RKO (cell line): ENCODE measurements at regions not wholly inside any gene's neighbourhood (a gene's known extent, or its start where the extent isn't known, plus 50 kb on each side); places are given as distances from the start of the nearest gene placed in this dataset.
"Not testable (repeated sequence)": the region's sequence is repeated elsewhere in the genome, so short reads cannot be mapped to it uniquely, and the experiment has no call there.

Source experiments
- DNase-seq: peaks from one replicate; pipeline ENCODE4 v3.0.0-alpha.2; 2016; ENCODE audit warnings: low spot score

DNA sequence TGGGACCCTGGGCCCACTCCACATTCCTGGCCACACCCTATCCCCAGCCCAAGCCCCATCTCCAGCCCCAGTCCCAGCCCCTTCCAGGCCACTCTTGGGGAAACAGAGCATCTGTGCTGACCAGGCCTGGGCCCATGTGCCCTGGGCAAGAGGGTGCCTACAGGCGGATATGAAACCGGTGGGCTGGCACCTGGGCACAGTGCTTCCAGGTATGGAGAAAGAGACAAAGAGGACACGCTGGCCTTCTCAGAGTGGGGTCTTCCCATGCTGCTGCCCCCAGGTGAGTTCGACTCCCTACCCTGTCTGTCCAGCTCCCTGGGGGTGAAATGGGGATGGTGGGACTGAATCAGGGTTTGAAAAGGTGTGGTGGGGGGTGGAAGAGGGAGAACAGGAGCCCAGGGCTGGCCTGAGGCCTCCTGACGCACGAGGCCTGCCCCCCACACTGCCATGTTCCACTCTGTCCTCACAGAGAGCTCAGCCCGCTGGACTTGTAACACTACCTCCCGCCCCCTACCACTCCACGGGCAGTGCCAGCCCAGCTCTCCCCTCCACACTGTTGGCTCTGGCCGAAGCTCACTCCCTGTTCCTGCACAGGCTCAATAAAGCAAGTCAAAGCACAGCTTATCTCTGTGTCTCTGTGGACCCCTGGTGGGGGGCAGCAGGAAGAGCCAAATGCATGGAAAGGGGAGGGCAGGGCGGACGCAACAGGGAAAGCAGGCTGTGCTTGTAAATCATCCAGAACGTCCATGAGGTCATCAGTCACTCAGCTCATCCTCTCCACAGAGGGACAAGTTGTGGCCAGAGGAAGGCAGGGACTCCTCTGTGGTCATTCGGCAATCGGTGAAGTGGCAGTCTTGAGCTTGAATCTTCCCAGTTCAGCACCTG is 71.1 kb upstream of the TMEM97 start:
- DNase-seq, result peak; percentile 7

DNA sequence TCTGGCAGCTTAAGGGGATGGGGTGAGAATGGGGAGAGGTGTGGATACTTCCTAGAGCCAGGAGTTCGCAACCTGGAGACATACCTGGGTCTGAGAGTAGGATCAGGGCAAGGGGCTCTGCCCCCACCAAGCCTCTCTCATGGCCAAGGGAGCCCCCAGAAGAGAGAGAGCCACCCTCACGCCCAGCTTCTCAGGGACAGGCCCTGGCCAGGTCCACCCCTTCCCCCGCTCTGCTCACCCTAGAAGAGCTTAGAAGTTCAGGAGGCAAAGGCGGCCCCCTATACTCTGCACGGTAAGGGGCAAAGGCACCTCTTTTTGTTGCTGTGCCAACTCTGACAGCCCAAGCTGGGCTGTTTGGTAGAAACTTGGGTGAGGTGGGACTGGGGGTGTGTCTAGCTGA is 69.3 kb upstream of the TMEM97 start:
- no peak for DNase-seq

DNA sequence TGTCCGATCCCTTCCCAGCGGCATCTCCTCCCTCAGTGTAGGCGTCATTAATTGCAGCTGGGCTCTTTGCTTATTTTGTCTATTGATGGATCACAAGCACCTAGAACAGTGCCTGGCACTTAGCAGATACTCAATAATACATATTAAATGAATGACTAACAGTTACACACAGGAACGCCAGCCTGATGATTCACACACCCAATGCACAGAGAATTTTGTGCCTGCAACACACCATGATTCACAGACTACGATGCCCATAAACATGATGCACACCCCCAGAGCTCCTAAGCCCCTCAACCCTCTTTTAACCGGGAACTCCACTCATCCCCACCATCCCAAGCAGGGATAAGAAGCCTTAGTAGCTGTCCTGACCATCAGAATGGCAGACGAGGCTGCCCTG is 66.6 kb upstream of the TMEM97 start:
- peak; percentile 77 for DNase-seq

DNA sequence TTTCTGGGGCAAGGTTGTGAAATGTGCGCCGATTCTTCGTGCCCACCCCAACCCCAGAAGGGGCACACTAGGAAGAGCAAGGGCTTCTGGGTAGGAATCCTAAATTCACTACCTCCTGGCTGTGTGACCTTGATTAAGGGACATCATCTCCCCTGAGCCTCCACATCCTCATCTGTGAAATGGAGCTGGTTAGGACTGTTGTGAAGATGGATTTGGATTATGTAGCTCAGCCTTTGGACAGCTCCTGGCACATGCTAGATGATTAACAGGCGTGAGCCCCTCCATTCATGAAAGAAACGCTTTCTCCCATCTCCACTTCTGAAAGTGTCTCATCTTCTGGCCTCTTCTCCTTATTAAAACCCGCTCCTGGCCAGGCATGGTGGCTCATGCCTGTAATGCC is 65.3 kb upstream of the TMEM97 start:
- no peak for DNase-seq

DNA sequence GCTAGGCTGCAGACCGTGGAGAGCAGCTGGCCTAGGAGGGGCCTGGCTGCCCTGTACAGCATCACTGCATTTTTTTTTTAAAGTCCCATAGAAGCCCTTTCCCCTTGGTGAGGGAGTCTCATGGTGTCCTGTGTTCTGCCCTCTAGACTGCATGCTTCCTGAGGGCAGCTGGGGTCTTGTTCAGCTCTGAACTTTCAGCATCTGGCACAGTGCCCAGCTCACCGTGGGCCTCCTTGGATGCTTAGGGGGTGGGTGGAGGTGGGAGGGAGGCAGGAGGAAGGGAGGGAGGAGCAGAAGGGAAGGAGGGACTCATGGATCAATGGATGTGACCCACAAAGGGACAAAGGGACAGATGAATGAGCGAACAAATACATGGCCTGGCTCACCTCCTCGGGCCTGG is 63.4 kb upstream of the TMEM97 start:
- no peak for DNase-seq

DNA sequence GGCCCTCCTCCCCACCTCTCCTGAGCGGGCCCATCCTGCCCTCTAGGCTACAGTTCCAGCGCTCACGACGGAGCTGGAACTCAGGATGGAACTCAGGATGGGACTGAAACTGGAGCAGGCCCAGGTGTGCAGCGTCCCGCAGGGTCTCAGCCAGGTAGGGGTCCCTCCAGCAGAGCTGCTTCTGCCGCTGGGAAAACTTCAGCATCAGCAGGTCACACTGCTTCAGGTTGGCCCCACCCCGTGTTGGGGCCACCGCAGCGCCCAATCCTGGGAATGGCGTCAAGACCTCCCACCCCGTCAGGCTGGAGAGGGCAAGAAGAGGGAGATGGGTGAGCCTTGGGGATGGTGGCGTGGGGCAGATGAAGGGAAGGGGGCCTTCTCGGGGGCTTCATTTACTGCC is 62.6 kb upstream of the TMEM97 start:
- DNase-seq, result no peak

DNA sequence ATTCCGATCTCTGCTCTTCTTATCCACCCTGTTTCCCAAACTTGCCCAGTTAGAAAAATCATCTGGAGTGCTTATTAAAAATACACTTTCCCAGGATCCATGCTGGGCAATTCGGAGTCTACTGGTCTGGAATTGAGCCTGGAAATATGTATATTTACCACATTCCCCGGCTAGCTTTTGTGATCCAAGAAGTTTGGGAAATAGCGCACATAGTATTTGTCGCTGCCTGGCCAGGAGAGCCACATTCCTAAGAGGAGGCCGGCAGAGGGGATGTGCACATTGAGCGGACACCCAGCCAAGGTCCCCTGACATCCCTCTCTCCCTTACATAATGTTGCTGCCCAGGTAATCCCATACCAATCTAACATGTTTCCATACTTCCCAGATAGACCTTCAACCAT is 62.1 kb upstream of the TMEM97 start:
- no peak for DNase-seq

DNA sequence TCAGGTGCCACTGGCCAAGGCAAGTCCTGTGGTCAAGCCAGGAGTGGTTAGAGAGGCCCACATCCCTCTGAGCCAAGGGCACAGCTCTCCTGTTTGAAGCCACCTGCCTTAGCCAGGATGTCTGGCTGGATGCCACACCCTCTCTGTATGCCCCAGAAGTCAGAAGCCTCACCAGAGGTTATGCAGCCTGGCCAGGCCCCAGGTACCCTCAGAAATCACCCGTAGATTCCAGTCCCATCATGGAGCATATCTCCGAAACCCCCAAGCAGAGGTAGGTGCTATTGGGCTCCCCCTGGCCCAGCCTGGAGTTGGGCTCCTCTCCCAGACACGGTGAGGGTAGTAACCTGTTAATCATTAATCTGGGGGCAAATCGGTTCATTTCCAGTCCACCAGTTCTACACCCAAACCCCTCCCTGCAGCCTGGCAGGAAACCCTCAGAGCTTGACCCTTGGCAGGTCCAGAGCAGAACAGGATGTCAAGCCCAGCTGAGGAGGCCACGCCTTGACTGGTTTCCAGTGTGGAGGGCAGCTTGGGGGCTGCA is 60.6 kb upstream of the TMEM97 start:
- no peak for DNase-seq

DNA sequence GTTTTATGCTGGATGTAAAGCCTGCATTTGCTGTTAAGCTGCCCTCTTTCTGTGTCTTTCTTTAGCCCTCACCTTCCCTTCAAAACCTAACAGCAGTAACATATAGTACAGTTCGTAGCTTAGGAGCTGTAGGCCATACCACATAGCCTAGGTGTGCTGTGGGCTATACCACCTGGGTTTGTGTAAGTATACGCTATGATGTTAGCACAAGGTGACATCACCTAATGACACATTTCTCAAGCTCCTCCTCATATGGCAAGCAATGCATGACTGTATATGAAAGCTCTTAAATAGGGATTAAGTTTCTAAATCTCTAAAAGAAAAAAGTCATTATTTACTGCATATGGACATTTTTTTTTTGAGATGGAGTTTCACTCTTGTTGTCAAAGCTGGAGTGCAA is 57.8 kb upstream of the TMEM97 start:
- peak; percentile 26 for DNase-seq

DNA sequence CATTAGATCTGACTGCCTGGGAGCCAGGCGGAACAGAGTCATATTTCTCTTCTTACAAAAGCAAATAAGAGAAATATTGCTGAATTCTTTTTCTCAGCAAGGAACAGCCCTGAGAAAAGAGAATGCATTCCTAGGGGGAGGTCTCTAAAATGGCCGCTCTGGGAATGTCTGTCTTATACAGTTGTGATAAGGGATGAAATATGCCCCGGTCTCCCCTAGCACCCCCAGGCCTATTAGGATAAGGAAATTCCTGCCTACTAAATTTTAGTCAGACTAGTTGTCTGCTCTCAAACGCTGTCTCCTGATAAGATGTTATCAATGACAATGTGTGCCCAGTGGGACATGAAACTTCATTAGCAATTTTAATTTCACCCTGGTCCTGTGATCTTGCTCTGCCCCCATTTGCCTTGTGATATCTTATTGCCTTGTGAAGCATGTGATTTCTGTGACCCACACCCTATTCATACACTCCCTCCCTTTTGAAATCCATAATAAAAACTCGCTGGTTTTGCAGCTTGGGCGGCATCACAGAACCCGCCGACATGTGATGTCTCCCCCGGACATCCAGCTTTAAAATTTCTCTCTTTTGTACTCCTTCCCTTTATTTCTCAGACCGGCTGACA is 56.8 kb upstream of the TMEM97 start:
- not testable (repeated sequence) for DNase-seq

DNA sequence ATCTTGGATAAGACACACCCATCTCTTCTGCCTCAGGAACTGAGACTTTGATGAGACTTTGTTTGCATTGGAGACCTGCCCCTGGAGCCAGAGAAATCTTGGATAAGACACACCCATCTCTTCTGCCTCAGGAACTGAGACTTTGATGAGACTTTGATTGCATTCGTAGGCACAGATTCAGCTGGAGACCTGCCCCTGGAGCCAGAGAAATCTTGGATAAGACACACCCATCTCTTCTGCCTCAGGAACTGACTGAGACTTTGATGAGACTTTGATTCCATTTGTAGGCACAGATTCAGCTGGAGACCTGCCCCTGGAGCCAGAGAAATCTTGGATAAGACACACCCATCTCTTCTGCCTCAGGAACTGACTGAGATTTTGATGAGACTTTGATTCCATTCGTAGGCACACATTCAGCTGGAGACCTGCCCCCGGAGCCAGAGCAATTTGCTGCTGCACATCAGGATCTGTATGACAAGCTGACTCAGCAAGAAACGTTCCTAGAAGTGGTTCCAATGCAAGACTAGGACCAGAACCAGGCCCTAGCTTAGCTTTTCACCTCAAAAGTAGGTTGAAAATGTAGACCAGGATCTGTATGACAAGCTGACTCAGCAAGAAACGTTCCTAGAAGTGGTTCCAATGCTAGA is 54.0 kb upstream of the TMEM97 start:
- DNase-seq, result not testable (repeated sequence)

DNA sequence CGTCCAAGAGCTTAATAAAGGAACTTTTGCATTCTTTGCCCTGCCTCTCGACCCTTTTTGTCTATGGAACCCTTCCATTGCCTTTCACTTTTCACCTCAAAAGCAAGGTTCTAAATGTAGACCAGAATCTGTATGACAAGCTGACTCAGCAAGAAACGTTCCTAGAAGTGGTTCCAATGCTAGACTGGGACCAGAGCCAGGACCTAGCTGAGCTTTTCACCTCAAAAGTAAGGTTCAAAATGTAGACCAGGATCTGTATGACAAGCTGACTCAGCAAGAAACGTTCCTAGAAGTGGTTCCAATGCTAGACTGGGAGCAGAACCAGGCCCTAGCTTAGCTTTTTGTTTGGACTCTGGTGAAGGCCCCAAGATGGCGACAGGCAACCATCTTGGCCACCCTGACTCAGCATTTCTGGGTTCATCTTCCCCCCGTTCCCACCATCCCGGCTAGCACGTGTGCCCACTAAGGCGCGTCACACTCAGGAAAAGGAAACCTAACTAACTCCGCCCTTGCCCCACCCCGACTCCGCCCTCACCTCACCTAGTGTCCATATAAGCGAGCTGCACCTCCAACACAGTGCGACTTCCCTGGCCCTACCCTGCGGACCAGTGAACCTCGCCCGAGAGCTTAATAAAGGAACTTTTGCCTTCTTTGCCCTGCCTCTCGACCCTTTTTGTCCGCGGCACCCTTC is 53.0 kb upstream of the TMEM97 start:
- not testable (repeated sequence) for DNase-seq

DNA sequence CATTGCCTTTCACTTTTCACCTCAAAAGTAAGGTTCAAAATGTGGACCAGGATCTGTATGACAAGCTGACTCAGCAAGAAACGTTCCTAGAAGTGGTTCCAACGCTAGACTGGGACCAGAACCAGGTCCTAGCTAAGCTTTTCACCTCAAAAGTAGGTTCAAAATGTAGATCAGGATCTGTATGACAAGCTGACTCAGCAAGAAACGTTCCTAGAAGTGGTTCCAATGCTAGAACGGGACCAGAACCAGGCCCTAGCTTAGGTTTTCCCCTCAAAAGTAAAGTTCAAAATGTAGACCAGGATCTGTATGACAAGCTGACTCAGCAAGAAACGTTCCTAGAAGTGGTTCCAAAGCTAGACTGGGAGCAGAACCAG is 52.5 kb upstream of the TMEM97 start:
- not testable (repeated sequence) for DNase-seq

DNA sequence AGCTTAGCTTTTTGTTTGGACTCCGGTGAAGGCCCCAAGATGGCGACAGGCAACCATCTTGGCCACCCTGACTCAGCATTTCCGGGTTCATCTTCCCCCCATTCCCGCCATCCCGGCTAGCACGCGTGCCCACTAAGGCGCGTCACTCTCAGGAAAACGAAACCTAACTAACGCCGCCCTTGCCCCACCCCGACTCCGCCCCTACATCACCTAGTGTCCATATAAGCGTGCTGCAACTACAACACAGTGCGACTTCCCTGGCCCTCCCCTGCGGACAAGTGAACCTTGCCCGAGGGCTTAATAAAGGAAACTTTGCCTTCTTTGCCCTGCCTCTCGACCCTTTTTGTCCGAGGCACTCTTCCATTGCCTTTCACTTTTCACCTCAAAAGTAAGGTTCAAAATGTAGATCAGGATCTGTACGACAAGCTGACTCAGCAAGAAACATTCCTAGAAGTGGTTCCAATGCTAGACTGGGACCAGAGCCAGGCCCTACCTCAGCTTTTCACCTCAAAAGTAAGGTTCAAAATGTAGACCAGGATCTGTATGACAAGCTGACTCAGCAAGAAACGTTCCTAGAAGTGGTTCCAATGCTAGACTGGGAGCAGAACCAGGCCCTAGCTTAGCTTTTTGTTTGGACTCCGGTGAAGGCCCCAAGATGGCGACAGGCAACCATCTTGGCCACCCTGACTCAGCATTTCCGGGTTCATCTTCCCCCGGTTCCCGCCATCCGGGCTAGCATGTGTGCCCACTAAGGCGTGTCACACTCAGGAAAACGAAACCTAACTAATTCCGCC is 51.9 kb upstream of the TMEM97 start:
- DNase-seq, result not testable (repeated sequence)

DNA sequence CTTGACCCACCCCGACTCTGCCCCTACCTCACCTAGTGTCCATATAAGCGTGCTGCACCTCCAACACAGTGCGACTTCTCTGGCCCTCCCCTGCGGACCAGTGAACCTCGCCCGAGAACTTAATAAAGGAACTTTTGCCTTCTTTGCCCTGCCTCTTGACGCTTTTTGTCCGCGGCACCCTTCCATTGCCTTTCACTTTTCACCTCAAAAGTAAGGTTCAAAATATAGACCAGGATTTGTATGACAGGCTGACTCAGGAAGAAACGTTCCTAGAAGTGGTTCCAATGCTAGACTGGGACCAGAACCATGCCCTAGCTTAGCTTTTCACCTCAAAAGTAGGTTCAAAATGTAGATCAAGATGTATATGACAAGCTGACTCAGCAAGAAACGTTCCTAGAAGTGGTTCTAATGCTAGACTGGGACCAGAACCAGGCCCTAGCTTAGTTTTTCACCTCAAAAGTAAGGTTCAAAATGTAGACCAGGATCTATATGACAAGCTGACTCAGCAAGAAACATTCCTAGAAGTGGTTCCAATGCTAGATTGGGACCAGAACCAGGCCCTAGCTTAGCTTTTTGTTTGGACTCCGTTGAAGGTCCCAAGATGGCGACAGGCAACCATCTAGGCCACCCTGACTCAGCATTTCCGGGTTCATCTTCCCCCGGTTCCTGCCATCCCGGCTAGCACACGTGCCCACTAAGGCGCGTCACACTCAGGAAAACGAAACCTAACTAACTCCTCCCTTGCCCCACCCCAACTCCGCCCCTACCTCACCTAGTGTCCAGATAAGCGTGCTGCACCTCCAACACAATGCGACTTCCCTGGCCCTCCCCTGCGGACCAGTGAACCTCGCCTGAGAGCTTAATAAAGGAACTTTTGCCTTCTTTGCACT is 51.0 kb upstream of the TMEM97 start:
- no peak for DNase-seq

DNA sequence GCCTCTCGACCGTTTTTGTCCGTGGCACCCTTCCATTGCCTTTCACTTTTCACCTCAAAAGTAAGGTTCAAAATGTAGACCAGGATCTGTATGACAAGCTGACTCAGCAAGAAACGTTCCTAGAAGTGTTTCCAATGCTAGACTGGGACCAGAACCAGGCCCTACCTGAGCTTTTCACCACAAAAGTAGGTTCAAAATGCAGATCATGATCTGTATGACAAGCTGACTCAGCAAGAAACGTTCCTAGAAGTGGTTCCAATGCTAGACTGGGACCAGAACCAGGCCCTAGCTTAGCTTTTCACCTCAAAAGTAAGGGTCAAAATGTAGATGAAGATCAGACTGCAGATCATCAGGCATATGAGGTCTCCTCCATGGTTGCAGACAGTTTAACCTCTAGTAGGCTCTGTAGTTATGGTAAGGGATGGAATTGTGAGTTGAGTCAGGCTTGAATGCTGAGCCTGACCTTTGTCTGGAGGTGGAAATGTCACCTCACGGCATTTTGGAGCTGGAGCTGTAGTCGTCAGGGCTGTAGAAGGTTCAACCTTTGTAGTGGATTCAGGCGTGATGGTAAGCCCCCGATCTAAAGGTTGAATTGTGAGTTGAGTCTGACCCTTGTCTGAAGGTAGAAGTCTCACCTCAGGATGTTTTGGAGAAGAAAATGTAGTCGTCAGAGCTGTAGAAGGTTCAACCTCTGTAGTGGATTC is 50.2 kb upstream of the TMEM97 start:
- DNase-seq, result no peak
